ENCODE measurements at regions not wholly inside any gene's neighbourhood (a gene's known extent, or its start where the extent isn't known, plus 50 kb on each side); places are given as distances from the start of the nearest gene placed in this dataset.

DNA sequence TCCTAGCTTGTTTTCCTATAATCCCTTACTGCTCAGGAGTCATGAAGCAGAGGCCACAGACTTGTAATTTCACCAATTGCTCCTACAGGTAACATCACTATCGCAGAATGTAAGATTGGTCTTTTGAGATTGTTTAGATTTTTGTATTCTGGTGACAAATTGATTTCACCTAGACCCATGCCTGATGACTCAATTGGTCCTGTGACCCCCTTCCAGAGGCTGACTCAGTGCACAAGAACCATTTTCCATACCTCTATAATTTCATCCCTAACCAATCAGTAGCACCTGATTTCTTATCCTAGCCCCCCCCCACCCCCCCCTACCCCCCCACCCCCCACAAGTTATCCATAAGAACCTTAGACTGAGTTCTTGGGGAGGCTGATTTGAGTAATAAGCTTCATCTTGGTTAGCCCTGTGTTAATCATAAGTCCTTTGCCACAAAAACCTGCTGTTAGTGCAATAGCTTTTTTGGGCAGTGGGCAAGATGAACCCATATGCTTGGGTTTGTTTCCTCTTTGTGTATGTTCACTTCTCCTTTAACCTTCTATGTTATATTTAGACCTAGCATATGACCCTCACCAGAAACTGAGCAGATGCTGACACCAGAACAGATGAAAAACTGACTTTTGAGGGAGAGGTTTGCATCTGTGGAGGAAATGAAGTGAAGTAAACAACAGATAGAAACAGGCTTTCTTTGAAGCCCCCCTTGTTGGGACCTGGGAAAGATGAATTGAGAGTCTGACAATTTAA lies 187.1 kb downstream of the KIF20B start:
- no peak for TF ChIP-seq CTCF (IDR thresholded peaks at IDR 0.05 in 4 of 5, conservative IDR thresholded peaks at IDR 0.05 in 1 of 5)
- TF ChIP-seq POLR2A (IDR thresholded peaks at IDR 0.05) = no peak

Measured in gastrocnemius medialis (tissue), 4 donors.